SU-DHL-6 (cell line): ENCODE measurements at regions not wholly inside any gene's neighbourhood (a gene's known extent, or its start where the extent isn't known, plus 50 kb on each side); places are given as distances from the start of the nearest gene placed in this dataset.

ENCODE experiments used
- H2AFZ ChIP-seq: fragments of 200-600 bp; sonication (generic); 2 replicates; pipeline ENCODE4 v1.6.1; 2014; ENCODE audit warnings: low read depth, mild to moderate bottlenecking, moderate library complexity, mixed read lengths, antibody characterized with exemption, low read length; ENCODE audit not compliant: severe bottlenecking
- H3F3A ChIP-seq: fragments of 200-600 bp; shearing (Covaris generic); 2 replicates; pipeline ENCODE4 v1.6.0; 2016; ENCODE audit warnings: antibody characterized with exemption, mild to moderate bottlenecking; ENCODE audit not compliant: insufficient read depth
- H3K27ac ChIP-seq: fragments of 200-600 bp; sonication (generic); 2 replicates; pipeline ENCODE4 v1.5.1; 2016; ENCODE audit warnings: low read depth, mild to moderate bottlenecking, low read length, moderate library complexity, mixed read lengths
- H3K27me3 ChIP-seq: fragments of 200-600 bp; sonication (generic), shearing (Covaris generic); 2 replicates; pipeline ENCODE4 v1.6.0; 2014; ENCODE audit warnings: mild to moderate bottlenecking, low read length
- H3K36me3 ChIP-seq: fragments of 200-600 bp; sonication (generic); 2 replicates; pipeline ENCODE4 v1.6.1; 2014; ENCODE audit warnings: mild to moderate bottlenecking, low read length, mixed read lengths
- H3K4me2 ChIP-seq: fragments of 300-600, 200-600 bp; shearing (Covaris generic), sonication (generic); 2 replicates; pipeline ENCODE4 v1.6.0; 2014; ENCODE audit warnings: low read length, low read depth, mild to moderate bottlenecking; ENCODE audit not compliant: poor library complexity, severe bottlenecking
- H3K4me3 ChIP-seq: fragments of 200-600 bp; sonication (generic); 2 replicates; pipeline ENCODE4 v1.5.1; 2014; ENCODE audit warnings: antibody characterized with exemption, low read length, mild to moderate bottlenecking, mixed read lengths; ENCODE audit not compliant: insufficient read depth, poor library complexity, severe bottlenecking
- H3K79me2 ChIP-seq: fragments of 200-600 bp; sonication (generic); 2 replicates; pipeline ENCODE4 v1.6.1; 2014; ENCODE audit warnings: mild to moderate bottlenecking, low read length, moderate library complexity; ENCODE audit not compliant: insufficient read depth
- H3K9ac ChIP-seq: fragments of 200-600 bp; sonication (generic); 2 replicates; pipeline ENCODE4 v1.7.0; 2014; ENCODE audit warnings: mild to moderate bottlenecking, low read length
- H3K9me2 ChIP-seq: fragments of 200-600 bp; sonication (generic); replicated peaks from 2 replicates; pipeline ENCODE4 v1.6.1; 2014; ENCODE audit warnings: low read length; ENCODE audit not compliant: insufficient read depth
- H3K9me3 ChIP-seq: fragments of 200-600 bp; sonication (generic); 2 replicates; pipeline ENCODE4 v1.6.1; 2014; ENCODE audit warnings: low read length, mixed read lengths; ENCODE audit not compliant: insufficient read depth
- H4K20me1 ChIP-seq: fragments of 200-600 bp; sonication (generic); 2 replicates; pipeline ENCODE4 v1.6.1; 2014; ENCODE audit warnings: low read depth, mild to moderate bottlenecking, antibody characterized with exemption, low read length, moderate library complexity, mixed read lengths
- EZH2phosphoT487 ChIP-seq: fragments of 200-600 bp; sonication (generic), shearing (Covaris generic); conservative IDR thresholded peaks from 2 replicates; pipeline ENCODE4 v1.6.1; 2018; ENCODE audit warnings: mild to moderate bottlenecking, antibody characterized with exemption, low read length, moderate library complexity, mixed read lengths
- TF ChIP-seq, protein P1 (sequence below): fragments of 200-600 bp; sonication (generic); IDR thresholded peaks from one replicate; pipeline ENCODE4 v1.5.1; 2017; ENCODE audit warnings: antibody characterized with exemption, mild to moderate bottlenecking, low read length, moderate library complexity; ENCODE audit not compliant: insufficient read depth, poor library complexity, severe bottlenecking

DNA sequence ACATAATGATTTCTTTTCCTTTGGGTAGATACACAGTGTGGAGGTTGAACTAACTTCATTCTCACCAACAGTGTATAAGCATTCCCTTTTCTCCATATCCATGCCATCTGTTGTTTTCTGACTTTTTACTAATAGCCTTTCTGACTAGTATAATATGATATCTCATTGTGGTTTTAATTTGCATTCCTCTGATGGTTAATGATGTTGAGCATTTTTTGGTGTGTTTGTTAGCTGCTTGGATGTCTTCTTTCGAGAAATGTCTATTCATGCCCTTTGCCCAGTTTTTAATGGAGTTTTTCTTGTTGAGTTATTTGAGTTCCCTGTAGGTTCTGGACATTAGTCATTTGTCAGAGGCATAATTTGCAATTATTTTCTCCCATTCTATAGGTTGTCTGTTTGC, 59.8 kb downstream of the MARCHF4 start:
- Histone ChIP-seq H3K4me2 (no peak overlapping the region), H3K9ac (no peak overlapping the region), H4K20me1 (no peaks in the 10 kb centered on the region), H3K36me3 (no peaks in the 10 kb centered on the region), H3K4me3 (no peak overlapping the region), H3K27ac (no peak overlapping the region), H2AFZ (no peak overlapping the region), H3K79me2 (no peaks in the 10 kb centered on the region), H3K27me3 (no peaks in the 10 kb centered on the region), H3K9me3 (no peaks in the 10 kb centered on the region), H3K9me2 (no peaks in the 10 kb centered on the region), H3F3A (no peaks in the 10 kb centered on the region)
- TF ChIP-seq EZH2phosphoT487: no peak
- TF ChIP-seq, protein P1, sequence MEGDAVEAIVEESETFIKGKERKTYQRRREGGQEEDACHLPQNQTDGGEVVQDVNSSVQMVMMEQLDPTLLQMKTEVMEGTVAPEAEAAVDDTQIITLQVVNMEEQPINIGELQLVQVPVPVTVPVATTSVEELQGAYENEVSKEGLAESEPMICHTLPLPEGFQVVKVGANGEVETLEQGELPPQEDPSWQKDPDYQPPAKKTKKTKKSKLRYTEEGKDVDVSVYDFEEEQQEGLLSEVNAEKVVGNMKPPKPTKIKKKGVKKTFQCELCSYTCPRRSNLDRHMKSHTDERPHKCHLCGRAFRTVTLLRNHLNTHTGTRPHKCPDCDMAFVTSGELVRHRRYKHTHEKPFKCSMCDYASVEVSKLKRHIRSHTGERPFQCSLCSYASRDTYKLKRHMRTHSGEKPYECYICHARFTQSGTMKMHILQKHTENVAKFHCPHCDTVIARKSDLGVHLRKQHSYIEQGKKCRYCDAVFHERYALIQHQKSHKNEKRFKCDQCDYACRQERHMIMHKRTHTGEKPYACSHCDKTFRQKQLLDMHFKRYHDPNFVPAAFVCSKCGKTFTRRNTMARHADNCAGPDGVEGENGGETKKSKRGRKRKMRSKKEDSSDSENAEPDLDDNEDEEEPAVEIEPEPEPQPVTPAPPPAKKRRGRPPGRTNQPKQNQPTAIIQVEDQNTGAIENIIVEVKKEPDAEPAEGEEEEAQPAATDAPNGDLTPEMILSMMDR: no peak

DNA sequence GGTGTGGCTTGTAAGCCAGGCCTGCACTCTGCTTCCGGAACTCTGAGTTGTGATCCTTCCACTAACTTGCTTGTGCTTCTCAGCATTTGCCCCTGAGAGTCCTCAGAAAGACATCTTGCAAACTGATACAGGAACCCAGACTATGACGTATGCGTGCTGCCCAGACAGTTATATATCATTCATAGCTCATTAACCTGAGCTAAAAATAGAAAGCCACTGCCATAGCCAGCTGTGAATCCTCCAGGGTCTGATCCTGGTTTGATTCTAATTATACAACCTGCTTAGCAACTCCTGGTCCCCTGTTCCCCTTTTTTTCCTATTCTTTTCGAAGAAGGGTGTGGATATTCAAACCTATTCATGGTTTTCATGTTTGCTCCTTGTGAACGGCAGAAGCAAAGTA, 63.7 kb downstream of the MARCHF4 start:
- no peaks in the 10 kb centered on the region for H4K20me1 ChIP-seq
- no peak overlapping the region for H3K4me2 ChIP-seq
- H3F3A ChIP-seq: no peaks in the 10 kb centered on the region
- TF ChIP-seq, protein P1: no peak
- TF ChIP-seq EZH2phosphoT487: no peak
- no peak overlapping the region for H3K9ac ChIP-seq
- H3K9me2 ChIP-seq: no peaks in the 10 kb centered on the region
- H2AFZ ChIP-seq: no peak overlapping the region
- no peaks in the 10 kb centered on the region for H3K36me3 ChIP-seq
- H3K27ac ChIP-seq: no peak overlapping the region
- H3K79me2 ChIP-seq: no peaks in the 10 kb centered on the region
- no peaks in the 10 kb centered on the region for H3K27me3 ChIP-seq
- H3K4me3 ChIP-seq: no peak overlapping the region
- H3K9me3 ChIP-seq: no peaks in the 10 kb centered on the region

DNA sequence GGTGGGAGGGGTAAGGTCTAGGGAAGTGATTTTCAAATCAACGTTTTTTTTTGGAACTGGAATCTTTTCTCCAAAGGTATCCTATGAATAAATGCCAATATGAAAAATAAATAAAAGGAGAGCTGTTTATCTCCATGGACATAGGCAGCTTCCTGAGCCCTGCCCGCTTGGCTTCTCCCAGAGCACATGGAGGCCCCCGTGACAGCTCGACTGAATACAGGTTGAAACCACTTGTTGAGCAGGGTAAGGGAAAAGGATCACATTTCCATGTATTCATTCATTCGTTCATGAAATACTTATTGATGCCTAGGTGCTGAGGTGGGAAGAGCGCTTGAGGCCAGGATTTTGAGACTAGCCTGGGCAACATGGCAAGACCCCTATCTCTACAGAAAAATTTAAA, 64.8 kb downstream of the MARCHF4 start:
- Histone ChIP-seq H3K27ac (no peak overlapping the region), H3K9me3 (no peaks in the 10 kb centered on the region), H3K27me3 (no peaks in the 10 kb centered on the region), H3K79me2 (no peaks in the 10 kb centered on the region), H3K4me2 (no peak overlapping the region), H3K4me3 (no peak overlapping the region), H3F3A (no peaks in the 10 kb centered on the region), H2AFZ (no peak overlapping the region), H3K9ac (no peak overlapping the region), H3K9me2 (no peaks in the 10 kb centered on the region), H3K36me3 (no peaks in the 10 kb centered on the region), H4K20me1 (no peaks in the 10 kb centered on the region)
- TF ChIP-seq, protein P1: no peak
- TF ChIP-seq EZH2phosphoT487: no peak
